NAMALWA (cell line): ENCODE measurements at regions not wholly inside any gene's neighbourhood (a gene's known extent, or its start where the extent isn't known, plus 50 kb on each side); places are given as distances from the start of the nearest gene placed in this dataset.

Experiments used
- DNase-seq: peaks from one replicate; pipeline ENCODE4 v3.0.0-alpha.2; 2015; ENCODE audit warnings: low spot score

DNA sequence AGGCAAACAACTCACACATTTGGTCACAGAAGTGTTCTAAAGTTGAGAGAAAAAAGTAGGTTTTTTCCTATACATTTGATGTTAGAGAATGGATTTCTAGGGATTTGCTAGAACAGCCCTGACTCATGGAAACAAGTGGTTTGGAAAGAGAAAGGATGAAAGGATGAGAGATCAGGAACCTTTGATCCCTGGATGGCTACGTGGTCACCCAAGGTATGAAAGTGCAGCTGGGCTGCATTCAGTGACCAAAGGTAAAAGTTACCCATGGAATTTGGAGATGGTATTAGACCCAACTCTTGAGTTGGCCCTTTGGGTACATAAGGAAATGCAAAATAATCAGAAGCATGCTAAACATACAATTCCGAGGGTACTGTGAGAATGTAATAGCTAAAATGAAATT is 61.3 kb upstream of the SPIN1 start:
- no peak for DNase-seq

DNA sequence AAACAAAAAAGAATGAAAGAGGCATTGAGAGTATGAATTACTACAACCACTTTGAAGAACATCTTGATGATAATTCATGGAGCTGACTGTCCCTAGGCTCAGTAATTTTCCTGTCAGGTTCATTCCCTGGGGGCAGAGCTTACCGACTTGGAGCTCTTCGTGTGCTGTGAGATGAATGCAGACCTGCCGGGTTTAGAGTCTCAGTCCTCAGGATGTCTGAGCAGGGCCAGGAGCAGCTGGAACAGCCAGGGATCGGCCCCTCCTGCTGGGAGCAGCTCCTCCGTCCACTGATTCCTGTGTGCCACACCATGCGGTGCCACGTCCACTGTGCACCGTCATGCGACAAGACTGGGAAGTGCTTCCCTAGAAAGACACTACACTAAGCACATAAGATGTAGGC is 62.2 kb upstream of the SPIN1 start:
- no peak for DNase-seq

GRCh38 chr9:88322906-88323566 is 65.2 kb upstream of the SPIN1 start:
- DNase-seq = peak; percentile 39

- DNase-seq = no peak
These were observed 66.5 kb upstream of the SPIN1 start for GRCh38 chr9:88321764-88322163.

GRCh38 chr9:88320748-88321415 is 67.4 kb upstream of the SPIN1 start:
- no peak for DNase-seq

GRCh38 chr9:88319936-88320747 is 68.1 kb upstream of the SPIN1 start:
- no peak for DNase-seq

DNA sequence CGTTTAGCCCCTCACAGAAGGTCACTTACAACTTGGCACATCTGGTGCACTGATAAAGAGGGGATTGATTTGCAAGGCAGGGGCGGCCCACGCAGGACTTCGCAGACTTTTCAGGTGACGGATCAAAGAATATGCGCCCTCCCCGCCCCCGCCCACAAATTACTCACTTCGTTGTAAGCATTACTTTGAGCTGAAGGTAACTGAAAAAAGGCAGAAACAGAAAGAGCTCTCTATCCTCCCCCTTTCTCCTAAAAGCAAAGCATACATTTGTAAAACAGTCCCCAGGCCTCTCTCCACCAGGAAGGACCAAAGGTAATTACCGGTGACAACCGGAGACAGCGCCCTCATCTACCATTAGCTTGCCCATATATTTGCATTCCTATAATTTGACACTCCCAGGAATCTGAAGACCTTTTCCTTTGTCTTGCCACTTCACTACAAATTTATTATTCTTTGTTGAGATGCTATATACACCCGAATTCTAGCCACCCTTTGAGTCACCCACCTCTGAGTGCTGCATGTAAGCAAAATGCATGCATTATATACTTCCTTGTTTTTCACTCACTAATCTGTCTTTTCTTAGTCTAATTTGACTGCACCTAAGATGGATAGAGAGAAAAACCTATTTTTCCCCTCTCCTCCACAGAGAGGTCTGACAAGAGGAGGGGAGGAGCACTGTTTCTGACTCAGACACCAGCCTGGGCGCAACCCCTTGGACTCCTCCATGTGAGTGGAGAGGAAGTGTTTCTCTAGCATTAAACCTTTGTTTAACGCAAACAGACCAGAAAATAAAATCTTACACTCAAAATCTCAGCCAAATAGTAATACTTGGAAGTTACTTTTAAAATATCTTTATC is 74.7 kb upstream of the SPIN1 start:
- no peak for DNase-seq

GRCh38 chr9:88312517-88313103 is 75.6 kb upstream of the SPIN1 start:
- DNase-seq = no peak

DNA sequence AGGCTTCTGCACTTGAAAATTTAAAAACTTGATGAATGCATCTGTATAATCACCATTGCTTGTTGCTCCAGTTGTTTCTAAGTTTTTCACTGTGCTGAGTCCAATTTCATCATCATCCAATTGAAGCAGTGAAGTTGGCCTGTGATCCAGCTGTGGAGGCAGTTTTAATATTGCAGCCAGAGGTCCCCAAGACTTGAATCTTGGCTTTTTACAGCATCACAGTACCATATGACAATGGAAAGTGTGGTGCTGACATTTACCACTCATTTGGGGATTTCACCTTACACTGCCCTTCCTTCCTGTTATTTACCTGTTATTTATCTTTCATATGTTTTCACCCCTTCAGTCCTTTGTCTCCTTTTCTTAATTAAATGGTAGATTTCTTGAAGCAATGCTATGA is 76.2 kb upstream of the SPIN1 start:
- DNase-seq = no peak

- DNase-seq = no peak
These were observed 77.8 kb upstream of the SPIN1 start for GRCh38 chr9:88310310-88310980.

DNA sequence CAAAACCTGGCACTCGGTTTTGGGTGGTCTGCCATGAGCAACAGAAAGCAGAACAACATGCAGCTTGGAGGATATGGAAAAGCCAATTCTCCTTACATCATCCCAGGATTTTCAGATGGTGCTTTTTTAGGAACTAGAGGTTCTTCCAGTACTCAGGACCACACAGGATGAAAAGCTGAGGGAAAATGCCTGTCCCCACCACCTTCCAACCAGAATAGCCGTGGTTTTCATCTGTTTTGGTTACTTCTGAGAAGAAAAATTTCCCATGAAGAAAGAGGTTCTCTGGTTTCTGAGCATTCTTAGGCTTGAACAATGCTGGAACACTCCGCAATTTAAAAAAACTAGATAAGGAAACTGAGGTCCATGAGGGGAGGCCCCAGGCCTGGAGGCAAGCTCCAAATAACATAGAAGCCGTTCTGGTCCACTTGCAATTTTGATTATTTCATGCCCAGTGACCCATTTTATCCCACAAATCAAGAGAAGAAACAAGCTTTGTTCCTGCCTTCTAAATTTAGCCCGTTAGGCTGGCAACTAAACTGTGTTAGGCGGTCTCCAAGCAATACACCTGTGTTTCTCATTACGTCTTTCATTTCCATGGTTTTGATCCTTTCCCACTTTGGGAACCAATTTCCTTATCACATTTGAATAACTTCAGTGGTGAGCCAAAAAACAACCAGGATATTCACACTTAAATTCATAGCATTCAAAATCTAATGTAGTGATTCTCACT is 79.2 kb upstream of the SPIN1 start:
- DNase-seq = no peak

- DNase-seq = no peak
These were observed 81.1 kb upstream of the SPIN1 start for GRCh38 chr9:88307136-88307535.

DNA sequence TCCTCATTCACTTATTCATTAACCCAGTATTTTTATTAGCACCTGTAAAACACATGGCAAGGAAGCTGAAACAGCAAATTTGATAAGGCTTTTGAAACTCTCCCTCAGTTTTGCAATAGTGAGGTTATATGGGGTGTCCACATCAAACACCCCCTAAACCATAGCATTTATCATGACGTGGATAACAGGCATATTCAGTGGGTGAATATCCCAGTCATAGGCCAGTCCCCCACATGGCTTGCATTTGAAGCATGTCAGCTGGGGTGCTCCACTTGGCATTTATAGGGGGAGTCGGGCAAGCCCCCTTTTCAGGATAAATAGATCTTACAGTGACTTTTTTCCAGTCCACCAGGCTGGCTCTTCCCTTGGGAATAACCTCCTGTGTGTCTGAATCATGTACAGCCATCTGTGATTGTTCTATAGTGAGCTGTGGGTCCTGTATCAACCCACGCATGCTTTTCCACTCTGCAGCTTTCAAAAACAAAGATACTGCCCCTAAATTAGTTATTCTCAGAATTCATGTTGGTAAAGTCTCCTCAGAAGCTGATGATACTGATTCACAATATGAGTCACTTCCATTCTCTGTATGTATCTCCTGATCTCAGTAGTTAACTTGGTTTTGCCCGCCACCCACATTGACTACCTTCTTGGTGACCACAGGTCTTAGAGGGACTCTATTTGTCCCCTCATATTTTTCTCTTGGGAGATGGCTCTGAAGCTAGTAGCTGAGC is 84.4 kb upstream of the SPIN1 start:
- DNase-seq = no peak

GRCh38 chr9:88302579-88303324 is 85.5 kb upstream of the SPIN1 start:
- no peak for DNase-seq

DNA sequence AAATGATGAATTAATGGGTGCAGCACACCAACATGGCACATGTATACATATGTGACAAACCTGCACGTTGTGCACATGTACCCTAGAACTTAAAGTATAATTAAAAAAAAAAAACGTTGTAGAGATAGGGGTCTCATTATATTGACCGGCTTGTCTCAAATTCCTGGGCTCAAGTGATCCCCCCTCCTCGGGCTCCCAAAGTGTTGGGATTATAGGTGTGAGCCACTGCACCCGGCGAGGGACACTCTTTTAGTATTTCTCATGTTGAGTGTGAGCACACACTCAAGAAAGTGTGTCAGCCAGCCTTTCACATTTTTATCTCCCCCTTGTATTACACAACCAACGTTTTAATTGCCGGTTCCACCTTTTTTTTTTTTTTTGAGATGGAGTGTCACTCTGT is 87.7 kb upstream of the SPIN1 start:
- no peak for DNase-seq

DNA sequence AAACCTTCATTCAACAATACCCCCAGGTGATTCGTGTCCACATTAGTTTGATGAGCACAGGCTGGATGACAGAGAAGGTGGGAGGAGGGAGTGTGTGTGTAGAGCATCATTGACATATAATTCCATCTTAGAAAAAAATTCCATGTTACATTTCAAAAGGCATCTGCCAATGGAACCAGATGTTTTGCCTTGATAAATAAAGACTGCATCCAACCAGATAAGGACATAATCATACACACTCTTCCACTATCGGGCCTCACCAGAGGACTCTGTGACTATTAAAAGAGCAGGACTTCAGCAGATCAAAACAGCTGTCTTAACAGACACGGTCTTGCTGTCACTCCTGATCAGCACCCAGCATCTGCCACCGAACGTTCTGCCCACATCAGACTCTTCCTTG is 96.4 kb upstream of the SPIN1 start:
- no peak for DNase-seq

- DNase-seq = no peak
These were observed 97.2 kb upstream of the SPIN1 start for GRCh38 chr9:88291056-88291455.

- DNase-seq = no peak
These were observed 98.7 kb upstream of the SPIN1 start for GRCh38 chr9:88289532-88289931.

DNA sequence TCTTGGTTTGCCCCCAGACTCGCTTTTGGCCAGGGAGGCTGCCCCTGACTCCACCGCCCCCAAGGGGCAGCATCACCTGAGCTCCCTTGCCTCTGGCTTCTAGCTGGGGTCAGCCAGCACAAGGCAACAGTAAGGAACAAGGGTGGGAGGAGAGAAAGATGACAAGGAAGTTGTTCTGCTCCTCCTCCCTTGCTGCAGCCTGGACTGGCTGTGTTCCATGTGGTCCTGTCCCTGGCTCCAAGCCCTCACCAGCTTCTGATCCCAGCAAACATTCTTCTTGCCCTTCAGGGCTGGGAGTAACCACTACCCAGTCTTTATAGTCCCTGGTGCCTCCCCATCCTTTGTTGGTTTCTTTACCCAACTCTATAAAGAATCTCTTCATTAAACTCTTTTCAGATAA is 100.3 kb upstream of the SPIN1 start:
- DNase-seq = no peak
